Coronary artery (tissue), 2 donors: ENCODE measurements at regions not wholly inside any gene's neighbourhood (a gene's known extent, or its start where the extent isn't known, plus 50 kb on each side); places are given as distances from the start of the nearest gene placed in this dataset.

Source experiments
- DNase-seq: peaks from one replicate; pipeline ENCODE4 v3.0.0-alpha.2; 2017; ENCODE audit warnings: low spot score
- H3K27ac ChIP-seq, 2 donors: fragments of 200-600 bp; sonication (generic); one replicate each; pipeline ENCODE4 v1.5.1; 2016 to 2019
- H3K4me3 ChIP-seq: fragments of 200-600 bp; sonication (generic); 2 replicates; pipeline ENCODE4 v1.5.1; 2016; ENCODE audit warnings: mild to moderate bottlenecking, moderate library complexity
- TF ChIP-seq, protein P1 (sequence below): fragments of 200-600 bp; sonication (generic); IDR thresholded peaks from one replicate; pipeline ENCODE4 v1.5.1; 2019; ENCODE audit warnings: antibody characterized with exemption

DNA sequence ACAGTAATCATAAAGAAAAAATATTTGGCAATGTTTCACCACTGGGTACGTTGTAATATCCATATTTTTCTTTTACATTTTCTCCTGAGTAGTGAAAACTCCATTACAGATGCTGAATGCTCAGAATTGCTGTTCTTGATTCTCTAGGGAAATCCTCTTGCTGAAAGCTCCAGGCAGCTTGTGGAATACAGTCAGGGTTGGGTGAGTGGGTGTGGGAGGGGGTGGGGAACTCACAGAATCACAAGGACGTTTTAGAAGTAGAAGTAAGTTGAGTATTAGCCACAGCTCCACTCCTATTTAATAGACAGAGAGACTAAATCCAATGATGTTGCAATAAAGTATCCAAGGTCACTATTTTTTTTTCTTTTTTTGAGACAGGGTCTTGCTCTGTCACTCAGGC, 1270.9 kb downstream of the TYW1 start:
- Histone ChIP-seq H3K27ac (no peak overlapping the region), H3K4me3 (no peak overlapping the region)
- TF ChIP-seq, protein P1, sequence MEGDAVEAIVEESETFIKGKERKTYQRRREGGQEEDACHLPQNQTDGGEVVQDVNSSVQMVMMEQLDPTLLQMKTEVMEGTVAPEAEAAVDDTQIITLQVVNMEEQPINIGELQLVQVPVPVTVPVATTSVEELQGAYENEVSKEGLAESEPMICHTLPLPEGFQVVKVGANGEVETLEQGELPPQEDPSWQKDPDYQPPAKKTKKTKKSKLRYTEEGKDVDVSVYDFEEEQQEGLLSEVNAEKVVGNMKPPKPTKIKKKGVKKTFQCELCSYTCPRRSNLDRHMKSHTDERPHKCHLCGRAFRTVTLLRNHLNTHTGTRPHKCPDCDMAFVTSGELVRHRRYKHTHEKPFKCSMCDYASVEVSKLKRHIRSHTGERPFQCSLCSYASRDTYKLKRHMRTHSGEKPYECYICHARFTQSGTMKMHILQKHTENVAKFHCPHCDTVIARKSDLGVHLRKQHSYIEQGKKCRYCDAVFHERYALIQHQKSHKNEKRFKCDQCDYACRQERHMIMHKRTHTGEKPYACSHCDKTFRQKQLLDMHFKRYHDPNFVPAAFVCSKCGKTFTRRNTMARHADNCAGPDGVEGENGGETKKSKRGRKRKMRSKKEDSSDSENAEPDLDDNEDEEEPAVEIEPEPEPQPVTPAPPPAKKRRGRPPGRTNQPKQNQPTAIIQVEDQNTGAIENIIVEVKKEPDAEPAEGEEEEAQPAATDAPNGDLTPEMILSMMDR = no peak
- no peak for DNase-seq

DNA sequence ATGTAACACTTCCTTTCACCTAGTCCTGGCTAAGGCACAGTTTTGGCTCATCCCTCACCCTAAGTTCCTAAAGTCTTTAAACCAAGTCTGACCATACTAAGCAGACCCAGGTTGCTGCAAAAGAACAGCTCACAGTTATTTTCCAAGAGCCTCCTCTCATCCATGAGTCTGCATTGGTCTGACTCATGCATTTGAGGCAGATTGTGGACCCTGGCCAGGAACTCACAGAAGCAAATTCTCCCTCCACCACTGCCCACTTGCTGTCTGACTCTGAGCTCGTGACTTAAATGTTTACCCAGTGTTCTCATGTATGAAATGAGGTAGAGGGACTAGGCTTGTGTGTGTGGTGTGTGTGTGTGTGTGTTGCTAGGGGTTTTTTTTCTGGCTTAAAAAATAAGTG, 1272.8 kb downstream of the TYW1 start:
- no peak for DNase-seq
- TF ChIP-seq, protein P1 = no peak
- no peak overlapping the region for H3K27ac ChIP-seq

GRCh38 chr7:68272507-68272906, 1275.9 kb downstream of the TYW1 start:
- TF ChIP-seq, protein P1 = no peak
- H3K27ac ChIP-seq = no peak overlapping the region
- no peak for DNase-seq
- no peak overlapping the region for H3K4me3 ChIP-seq

More for the DNA sequence above, 1272.8 kb downstream of the TYW1 start:
- H3K4me3 ChIP-seq = no peak overlapping the region

- Histone ChIP-seq H3K27ac (no peak overlapping the region), H3K4me3 (no peak overlapping the region)
- no peak for DNase-seq
- TF ChIP-seq, protein P1 = no peak
Measured at GRCh38 chr7:68276725-68277124, 1280.1 kb downstream of the TYW1 start.

GRCh38 chr7:68279827-68280400, 1283.3 kb downstream of the TYW1 start:
- no peak for DNase-seq
- Histone ChIP-seq H3K27ac (no peak overlapping the region), H3K4me3 (no peak overlapping the region)
- TF ChIP-seq, protein P1 = no peak

DNA sequence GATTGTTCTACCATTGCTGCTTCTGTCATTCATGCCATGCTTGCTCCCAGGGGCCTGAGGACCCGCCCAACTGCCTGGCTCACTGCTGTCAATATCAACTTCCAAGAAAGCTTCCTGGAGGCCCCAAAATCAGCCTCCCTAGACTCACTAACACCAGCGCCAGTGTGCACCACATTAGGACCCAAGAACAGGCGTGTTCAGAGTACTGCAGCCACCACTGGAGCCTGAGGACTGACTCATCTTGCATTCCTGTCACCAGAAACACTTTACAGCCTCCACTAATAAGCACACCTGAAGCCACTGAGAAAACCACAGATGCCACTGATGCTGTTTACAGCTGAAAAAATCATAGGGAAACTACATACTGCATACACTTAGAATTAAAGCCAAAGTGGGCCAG, 1284.3 kb downstream of the TYW1 start:
- Histone ChIP-seq H3K27ac (no peak overlapping the region), H3K4me3 (no peak overlapping the region)
- TF ChIP-seq, protein P1 = no peak
- DNase-seq = no peak

- DNase-seq = no peak
- TF ChIP-seq, protein P1 = no peak
- Histone ChIP-seq H3K4me3 (no peak overlapping the region), H3K27ac (no peak overlapping the region)
Measured at GRCh38 chr7:68288144-68288593, 1291.5 kb downstream of the TYW1 start.
